GM21576 (cell line): ENCODE measurements at regions not wholly inside any gene's neighbourhood (a gene's known extent, or its start where the extent isn't known, plus 50 kb on each side); places are given as distances from the start of the nearest gene placed in this dataset.
"Not testable (repeated sequence)": the region's sequence is repeated elsewhere in the genome, so short reads cannot be mapped to it uniquely, and the experiment has no call there.

Source experiments
- ATAC-seq: cut with Tn5 transposase; IDR thresholded peaks from one replicate; pipeline ENCODE4 v1.9.1; 2021; ENCODE audit warnings: mild to moderate bottlenecking, moderate library complexity; ENCODE audit not compliant: unreplicated experiment

DNA sequence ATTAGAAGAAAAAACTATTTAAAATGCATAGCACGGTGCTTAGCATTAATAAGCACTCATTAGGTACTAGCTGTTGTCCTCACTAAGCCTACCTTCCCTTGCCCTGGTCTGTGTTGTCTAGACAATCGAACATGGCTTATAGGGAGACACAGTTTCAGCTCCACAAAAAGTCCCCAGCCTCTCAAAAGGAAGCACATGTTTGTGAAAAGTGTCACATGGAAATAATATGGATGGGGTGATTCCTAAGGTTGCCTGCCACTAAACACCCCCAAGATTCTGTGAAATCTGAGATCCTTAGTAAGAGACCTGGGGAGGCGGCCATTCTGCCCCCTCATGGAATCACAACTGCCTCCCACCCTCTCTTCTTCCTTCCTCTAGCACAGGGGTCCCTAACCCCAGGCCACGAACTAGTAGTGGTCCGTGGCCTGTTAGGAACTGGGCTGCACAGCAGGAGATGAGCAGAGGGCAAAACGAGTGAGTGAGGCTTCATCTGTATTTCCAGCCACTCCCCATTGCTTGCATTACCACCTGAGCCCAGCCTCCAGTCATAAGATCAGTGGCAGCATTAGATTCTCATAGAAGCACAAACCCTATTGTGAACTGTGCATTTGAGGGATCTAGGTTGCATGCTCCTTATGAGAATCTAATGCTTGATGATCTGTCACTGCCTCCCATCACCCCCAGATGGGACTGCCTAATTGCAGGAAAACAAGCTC, 59.6 kb upstream of the NDUFV2 start:
- ATAC-seq: no peak

DNA sequence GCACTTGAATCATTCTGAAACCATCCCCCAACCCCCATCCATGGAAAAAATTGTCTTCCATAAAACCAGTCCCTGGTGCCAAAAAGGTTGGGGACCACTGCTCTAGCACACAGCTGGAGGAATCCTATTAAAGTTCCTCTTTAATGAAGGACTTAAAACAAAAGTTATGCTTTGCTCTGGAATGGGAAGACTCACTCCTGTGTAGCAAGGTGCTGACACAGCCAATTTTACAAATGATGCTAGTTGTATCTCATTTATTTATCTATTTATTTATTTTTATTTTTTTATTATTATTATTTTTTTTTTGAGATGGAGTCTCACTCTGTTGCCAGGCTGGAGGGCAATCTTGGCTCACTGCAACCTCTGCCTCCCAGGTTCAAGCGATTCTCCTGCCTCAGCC, 58.9 kb upstream of the NDUFV2 start:
- no peak for ATAC-seq

DNA sequence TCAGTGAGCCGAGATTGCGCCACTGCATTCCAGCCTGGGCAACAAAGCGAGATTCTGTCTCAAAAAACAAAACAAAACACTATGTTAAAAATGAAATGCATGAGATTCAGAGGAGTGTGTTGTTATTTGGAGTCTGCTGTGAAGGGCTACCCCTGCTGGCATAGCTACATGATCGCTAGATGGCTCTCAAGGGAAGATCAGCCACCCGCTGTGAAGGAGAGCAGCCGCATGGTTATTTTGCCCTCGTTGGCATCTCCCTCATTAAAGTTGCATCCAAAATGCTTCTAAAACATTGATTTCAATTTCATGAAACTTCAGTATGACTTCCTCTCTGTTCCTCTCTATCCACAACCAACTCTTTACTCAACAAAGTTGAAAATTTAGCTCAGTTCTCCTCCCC, 54.8 kb upstream of the NDUFV2 start:
- no peak for ATAC-seq

DNA sequence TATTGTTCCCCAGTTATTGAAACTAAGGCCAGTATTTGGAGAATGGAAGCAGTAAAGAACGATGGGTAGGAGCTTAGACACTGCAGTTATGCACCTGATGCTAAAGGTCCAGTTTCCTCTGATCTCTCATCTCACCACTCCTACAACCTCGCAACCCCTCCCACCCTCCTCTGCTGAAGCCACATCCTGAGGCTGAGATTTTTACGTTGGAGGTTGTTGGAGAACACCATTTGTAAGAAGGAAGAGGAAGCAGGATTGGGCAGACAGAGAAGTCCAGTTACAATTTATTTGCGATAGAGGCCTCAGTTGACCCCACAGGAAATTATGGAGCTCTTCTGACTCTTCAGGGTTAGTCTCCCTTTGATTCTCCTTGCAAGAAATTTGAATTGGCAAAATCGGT, 54.3 kb upstream of the NDUFV2 start:
- no peak for ATAC-seq

DNA sequence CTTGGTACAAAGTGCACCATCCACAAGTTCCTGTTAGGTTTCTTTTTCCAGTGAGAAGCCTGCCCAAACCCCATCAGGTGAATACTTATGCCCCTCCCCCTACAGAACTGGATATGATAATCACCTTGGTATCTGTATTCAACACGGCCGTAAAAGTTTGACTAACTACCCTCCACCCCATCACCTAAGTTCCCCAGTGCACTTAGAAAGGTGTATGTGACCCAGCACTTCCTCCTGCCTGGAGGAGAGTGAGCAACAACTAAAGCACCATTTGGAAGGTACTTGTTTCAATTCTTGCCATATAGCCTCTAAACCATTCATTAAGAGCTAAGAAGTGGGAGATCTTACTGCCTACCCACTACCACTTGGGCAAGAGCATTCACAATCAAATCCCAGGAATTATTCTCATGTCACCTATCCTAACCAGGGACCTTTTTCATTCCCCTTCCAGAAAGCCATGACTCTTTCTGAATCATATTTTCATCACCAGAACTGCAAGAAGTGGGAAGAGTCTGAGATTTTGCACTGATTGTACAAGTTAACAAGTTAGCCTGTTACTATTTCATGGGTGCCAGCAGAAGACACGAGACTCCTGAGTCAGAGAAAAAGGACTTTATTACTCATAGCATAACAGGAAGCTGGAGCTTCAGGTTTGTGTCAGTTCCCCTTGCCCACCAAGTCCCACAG, 53.5 kb upstream of the NDUFV2 start:
- ATAC-seq: no peak

DNA sequence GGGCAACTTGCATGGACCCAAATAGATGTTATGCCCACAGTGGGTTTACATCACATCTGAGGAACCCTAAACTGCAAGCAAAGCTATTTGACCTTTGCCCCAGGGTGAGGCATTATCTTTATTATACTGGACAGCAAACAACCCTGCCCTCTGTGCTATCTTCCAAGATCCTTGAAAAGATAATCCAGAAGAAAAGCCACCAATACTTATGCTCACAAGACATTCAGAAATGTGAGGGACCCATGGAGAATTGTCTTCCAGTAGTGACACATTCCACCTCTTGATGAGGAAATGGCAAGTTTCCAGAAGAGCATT, 53.0 kb upstream of the NDUFV2 start:
- ATAC-seq: no peak

DNA sequence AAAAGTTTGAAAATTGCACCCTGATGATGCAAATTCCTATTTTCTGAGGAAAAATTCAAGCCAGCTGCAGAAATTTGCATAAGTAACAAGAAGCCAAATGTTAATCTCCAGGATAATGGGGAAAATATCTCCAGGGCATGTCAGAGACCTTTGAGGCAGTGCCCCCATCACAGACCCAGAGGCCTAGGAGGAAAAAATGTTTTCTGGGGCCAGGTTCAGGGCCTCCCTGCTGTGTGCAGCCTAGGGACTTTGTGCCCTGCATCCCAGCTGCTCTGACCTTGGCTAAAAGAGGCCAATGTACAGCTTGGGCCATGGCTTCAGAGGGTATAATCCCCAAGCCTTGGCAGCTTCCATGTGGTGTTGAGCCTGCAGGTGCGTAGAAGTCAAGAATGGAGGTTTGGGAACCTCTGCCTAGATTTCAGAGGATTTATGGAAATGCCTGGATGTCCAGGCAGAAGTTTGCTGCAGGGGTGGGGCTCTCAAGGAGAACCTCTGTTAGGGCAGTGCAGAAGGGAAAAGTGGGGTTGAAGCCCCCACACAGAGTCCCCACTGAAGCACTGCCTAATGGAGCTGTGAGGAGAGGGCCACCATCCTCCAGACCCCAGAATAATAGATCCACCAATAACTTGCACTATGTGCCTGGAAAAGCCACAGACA, 51.7 kb upstream of the NDUFV2 start:
- ATAC-seq: not testable (repeated sequence)
